IPS-18a (cell line): ENCODE measurements at regions not wholly inside any gene's neighbourhood (a gene's known extent, or its start where the extent isn't known, plus 50 kb on each side); places are given as distances from the start of the nearest gene placed in this dataset.
"Not testable (repeated sequence)": the region's sequence is repeated elsewhere in the genome, so short reads cannot be mapped to it uniquely, and the experiment has no call there.

ENCODE experiments used
- H3K27ac ChIP-seq: one replicate; pipeline ENCODE4 v1.5.1; 2013; ENCODE audit warnings: low read length
- H3K27me3 ChIP-seq: one replicate; pipeline ENCODE4 v1.6.1; 2013; ENCODE audit warnings: mild to moderate bottlenecking, low read length; ENCODE audit not compliant: control insufficient read depth, insufficient read depth
- H3K36me3 ChIP-seq: one replicate; pipeline ENCODE4 v1.6.1; 2013; ENCODE audit warnings: low read depth, low read length; ENCODE audit not compliant: control insufficient read depth
- H3K4me1 ChIP-seq: one replicate; pipeline ENCODE4 v1.6.1; 2013; ENCODE audit warnings: low read depth, low read length; ENCODE audit not compliant: control insufficient read depth
- H3K4me3 ChIP-seq: one replicate; pipeline ENCODE4 v1.5.1; 2013; ENCODE audit warnings: low read length
- H3K9ac ChIP-seq: one replicate; pipeline ENCODE4 v1.6.1; 2013; ENCODE audit warnings: mild to moderate bottlenecking, low read length, moderate library complexity
- H3K9me3 ChIP-seq: one replicate; pipeline ENCODE4 v1.6.1; 2013; ENCODE audit warnings: low read depth, low read length; ENCODE audit not compliant: control insufficient read depth

DNA sequence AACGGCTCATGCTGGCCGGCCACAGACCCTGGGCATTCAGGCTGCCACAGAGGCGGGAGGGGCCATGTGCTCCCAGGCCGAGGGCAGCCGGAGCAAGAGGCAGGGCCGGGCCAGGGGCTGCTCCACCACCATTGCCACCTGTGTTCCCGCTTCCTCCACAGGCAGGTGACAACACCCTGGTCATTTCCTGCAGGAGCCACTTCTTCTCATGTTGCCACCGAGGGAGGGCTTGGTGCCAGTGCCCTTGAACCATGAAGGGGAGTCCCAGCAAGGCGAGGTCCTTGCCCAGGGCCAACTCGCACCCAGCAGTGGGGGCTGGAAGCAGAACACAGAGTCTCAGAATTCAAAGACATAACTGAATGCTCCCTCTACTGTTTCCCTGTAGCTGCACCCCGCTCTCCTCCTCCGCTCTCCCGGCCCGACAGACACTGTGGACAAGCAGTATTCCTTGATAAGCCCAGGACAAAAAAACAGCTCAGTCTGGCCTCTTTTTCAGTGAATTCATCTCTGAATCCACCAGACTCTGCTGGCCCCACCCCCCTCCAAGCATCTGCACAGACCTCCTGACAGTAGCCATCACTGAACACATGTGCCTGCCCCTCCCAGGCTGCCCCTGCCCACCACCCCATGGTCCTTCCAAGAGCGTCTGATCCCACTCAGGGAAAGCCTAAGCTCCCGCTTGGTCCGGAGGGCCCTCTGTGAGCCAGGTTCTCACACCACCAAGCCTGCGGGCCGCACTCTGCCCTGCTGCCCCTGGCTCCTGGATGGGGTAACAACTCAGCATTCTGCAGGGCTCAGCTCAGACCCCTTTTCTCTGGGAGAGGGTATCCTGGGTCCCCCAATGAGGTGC is 1074.9 kb downstream of the RPIA start:
- not testable (repeated sequence) for H3K9ac ChIP-seq, H3K36me3 ChIP-seq, H3K4me1 ChIP-seq, H3K27ac ChIP-seq, H3K4me3 ChIP-seq, H3K9me3 ChIP-seq
- H3K27me3 ChIP-seq = peaks cover 29% of the 10 kb centered on the region

DNA sequence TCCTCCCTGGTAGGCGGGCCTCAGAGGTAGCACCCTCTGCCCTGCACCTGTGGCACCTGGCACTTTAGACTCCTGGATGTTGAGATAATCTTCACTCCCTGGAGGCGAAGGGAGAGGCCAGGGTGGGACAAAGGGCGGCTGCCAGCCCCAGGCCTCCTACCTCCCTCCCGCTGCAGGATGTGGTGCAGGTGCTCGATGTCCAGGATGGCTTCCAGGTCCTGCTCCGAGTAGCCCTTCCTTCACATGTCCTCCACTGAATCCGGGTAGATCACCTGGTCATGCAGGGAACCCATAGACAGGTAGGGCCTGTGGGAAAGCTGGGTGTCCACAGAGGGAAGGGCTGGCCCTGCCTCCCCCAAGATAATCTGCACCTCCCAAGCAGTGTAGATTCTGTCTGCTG is 1075.6 kb downstream of the RPIA start:
- Histone ChIP-seq H3K4me3 (peak overlapping the region; percentile 50), H3K27me3 (peaks cover 29% of the 10 kb centered on the region)
- H3K9ac ChIP-seq, H3K36me3 ChIP-seq, H3K9me3 ChIP-seq, H3K27ac ChIP-seq, H3K4me1 ChIP-seq: not testable (repeated sequence)

DNA sequence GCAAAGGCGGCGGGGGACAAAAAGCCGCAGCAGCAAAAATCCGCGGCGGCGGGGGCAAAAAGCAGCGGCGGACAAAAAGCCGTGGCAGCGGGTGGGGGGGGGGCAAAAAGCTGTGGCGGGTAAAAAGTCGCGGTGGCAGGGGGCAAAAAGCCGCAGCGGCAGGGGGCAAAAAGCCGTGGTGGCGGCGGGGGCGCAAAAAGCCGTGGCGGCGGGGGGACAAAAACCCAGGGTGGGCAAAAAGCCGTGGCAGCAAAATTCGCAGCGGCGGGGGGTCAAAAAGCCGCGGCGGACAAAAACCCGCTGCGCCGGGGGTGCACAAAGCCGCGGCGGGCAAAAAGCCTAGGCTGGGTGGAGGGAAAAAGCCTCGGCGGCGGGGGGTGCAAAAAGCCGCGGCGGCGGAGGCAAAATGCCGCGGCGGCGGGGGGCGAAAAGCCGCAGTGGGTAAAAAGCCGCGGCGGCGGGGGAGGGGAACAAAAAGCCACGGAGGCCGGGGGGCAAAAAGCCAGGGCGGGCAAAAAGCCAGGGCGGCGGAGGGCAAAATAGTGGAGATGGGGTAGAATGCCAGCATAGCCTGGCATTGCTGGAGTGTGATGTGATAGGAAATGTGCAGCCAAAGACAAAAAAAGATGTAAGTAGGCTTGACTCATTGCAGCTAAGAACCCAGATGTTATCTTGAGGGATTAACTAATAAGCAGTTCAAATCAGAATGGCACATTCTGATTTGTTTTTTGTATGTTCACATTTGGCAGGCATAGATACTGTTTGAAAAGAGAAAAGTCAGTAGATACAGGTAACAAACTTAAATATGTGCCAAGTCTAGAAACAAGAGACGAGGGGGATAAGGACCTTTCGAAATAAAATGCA is 1076.3 kb downstream of the RPIA start:
- Histone ChIP-seq H3K36me3 (no peaks in the 10 kb centered on the region), H3K27me3 (peaks cover 29% of the 10 kb centered on the region), H3K4me1 (no peaks in the 10 kb centered on the region), H3K9ac (no peak overlapping the region), H3K9me3 (peaks cover 5% of the 10 kb centered on the region), H3K27ac (no peak overlapping the region), H3K4me3 (peak overlapping the region; percentile 50)

DNA sequence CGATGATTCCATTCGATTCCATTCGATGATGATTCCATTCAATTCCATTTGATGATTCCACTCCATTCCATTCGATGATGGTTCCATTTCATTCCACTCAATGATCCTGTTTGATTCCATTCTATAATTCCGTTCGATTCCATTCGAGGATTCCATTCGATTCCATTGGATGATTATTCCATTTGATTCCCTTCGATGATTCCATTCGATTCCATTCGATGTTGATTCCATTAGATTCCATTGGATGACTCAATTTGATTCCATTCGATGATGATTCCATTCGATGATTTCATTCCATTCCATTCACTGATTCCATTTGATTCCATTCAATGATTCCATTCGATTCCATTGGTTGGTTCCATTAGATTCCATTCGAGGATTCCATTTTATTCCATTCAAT is 1084.4 kb downstream of the RPIA start:
- no peaks in the 10 kb centered on the region for H3K4me1 ChIP-seq
- no peaks in the 10 kb centered on the region for H3K27me3 ChIP-seq
- no peak overlapping the region for H3K27ac ChIP-seq
- H3K9me3 ChIP-seq = peaks cover 86% of the 10 kb centered on the region
- H3K36me3 ChIP-seq = no peaks in the 10 kb centered on the region
- no peak overlapping the region for H3K4me3 ChIP-seq
- no peak overlapping the region for H3K9ac ChIP-seq

DNA sequence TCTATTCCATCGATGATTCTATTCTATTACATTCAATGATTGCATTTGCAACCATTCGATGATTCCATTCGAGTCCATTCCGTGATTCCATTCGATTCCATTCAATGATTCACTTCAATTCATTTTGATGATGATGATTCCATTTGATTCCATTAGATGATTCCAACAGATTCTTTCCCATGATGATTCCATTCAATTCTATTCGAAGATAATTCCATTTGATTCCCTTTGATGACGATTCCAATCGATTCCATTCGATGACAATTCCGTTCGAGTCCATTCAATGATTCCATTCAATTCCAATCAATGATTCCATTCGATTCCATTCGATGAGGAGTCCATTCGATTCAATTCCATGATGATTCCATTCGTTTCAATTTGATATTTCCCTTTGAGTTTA is 1088.8 kb downstream of the RPIA start:
- Histone ChIP-seq H3K36me3 (no peaks in the 10 kb centered on the region), H3K4me3 (no peak overlapping the region), H3K27ac (no peak overlapping the region), H3K9me3 (peaks cover 100% of the 10 kb centered on the region), H3K4me1 (no peaks in the 10 kb centered on the region), H3K9ac (no peak overlapping the region), H3K27me3 (no peaks in the 10 kb centered on the region)

DNA sequence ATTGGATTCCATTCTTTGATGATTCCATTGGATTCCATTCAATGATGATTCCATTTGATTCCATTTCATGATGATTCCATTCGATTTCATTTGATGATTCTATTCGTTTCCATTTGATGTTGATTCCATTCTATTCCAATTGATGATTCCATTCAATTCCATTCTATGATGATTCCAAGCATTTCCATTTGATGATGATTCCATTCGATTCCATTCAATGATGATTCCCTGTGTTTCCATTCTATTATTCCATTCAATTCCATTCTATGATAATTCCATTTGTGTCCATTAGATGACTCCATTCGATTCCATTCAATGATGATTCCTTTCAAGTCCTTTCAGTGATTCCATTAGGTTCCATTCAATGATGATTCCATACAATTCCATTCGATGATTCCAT is 1090.5 kb downstream of the RPIA start:
- Histone ChIP-seq H3K27me3 (no peaks in the 10 kb centered on the region), H3K27ac (no peak overlapping the region), H3K9me3 (peaks cover 99% of the 10 kb centered on the region), H3K9ac (no peak overlapping the region), H3K36me3 (no peaks in the 10 kb centered on the region), H3K4me1 (no peaks in the 10 kb centered on the region), H3K4me3 (no peak overlapping the region)

DNA sequence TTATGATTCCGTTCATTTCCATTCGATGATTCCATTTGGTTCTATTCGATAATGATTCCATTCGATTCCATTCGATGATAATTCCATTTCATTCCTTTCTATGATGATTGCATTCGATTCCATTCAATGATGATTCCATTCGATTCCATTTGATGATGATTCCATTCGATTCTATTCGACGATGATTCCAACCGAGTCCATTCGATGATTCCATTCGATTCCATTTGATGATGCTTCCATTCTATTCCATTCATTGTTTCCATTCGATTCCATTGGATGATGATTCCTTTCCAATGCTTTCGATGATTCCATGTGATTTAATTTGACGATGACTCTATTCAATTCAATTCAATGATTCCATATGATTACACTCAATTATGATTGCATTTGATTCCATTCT is 1093.5 kb downstream of the RPIA start:
- Histone ChIP-seq H3K36me3 (no peaks in the 10 kb centered on the region), H3K4me1 (no peaks in the 10 kb centered on the region), H3K4me3 (no peak overlapping the region), H3K9me3 (peaks cover 99% of the 10 kb centered on the region), H3K27ac (no peak overlapping the region), H3K27me3 (no peaks in the 10 kb centered on the region), H3K9ac (no peak overlapping the region)

DNA sequence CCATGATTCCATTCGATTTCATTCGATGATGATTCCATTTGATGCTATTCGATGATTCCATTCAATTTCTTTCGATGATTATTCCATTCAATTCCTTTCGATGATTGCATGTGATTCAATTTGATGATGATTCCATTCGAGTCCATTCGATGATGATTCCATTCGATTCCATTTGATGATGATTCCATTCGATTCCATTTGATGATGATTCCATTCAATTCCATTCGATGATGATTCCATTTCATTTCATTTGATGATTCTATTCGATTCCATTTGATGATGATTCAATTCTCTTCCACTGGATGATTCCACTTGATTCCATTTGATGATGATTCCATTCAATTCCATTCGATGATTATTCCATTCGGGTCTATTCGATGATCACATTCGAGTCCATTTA is 1094.1 kb downstream of the RPIA start:
- H3K4me3 ChIP-seq, H3K27ac ChIP-seq, H3K9ac ChIP-seq, H3K36me3 ChIP-seq, H3K4me1 ChIP-seq, H3K27me3 ChIP-seq: not testable (repeated sequence)
- H3K9me3 ChIP-seq = peaks cover 99% of the 10 kb centered on the region

DNA sequence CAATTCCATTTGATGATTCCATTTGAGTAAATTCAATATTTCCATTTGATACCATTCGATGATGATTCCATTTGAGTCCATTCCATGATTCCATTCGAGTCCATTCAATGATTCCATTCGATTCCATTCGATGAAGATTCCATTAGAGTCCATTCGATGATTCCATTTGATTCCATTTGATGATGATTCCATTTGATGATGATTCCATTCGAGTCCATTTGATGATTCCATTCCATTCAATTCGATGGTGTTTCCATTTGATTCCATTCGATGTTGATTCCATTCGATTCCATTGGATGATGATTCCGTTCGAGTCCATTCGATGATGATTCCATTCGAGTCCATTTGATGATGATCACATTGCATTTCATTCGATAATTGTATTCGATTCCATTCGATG is 1095.2 kb downstream of the RPIA start:
- H3K4me3 ChIP-seq, H3K27ac ChIP-seq, H3K9ac ChIP-seq, H3K27me3 ChIP-seq, H3K36me3 ChIP-seq, H3K4me1 ChIP-seq: not testable (repeated sequence)
- H3K9me3 ChIP-seq = peaks cover 99% of the 10 kb centered on the region

DNA sequence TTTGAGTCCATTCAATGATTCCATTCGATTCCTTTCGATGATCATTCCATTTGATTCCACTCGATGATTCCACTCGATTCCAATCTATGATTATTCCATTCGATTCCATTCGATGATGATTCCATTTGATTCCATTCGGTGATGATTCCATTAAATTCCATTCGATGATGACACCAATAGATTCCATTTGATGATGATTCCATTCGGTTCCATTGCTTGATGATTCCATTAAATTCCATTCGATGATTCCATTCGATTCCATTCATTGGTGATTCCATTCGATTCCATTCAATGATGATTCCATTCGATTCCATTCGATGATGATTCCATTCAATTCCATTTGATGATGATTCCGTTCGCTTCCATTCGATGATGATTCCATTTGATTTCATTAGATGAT is 1104.1 kb downstream of the RPIA start:
- H3K27ac ChIP-seq = not testable (repeated sequence)

DNA sequence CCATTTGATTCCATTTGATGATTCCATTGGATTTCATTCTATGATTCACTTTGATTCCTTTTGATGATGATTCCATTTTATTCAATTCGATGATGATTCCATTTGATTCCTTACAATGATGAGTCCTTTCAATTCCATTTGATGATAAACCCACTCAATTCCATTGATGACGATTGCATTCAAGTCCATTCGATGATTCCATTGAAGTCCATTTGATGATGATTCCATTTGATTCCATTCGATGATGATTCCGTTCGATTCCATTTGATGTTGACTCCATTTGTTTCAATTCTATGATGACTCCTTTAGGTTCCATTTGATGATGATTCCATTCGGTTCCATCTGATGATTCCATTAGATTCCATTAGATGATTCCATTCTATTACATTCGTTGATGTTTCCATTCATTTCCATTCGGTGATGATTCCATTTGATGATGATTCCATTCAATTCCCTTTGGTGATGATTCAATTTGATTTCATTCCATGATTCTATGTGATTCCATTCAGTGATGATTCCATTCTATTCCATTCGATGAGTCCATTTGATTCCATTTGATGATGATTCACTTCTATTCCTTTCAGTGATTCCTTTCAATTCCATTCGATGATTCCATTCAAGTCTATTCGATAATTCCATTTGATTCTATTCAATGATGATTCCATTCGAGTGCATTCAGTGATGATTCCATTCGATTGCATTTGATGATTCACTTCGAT is 1106.0 kb downstream of the RPIA start:
- Histone ChIP-seq H3K9me3 (peaks cover 97% of the 10 kb centered on the region), H3K4me3 (no peak overlapping the region)

More for the DNA sequence above, 1104.1 kb downstream of the RPIA start:
- H3K9ac ChIP-seq, H3K36me3 ChIP-seq, H3K27me3 ChIP-seq, H3K4me1 ChIP-seq, H3K4me3 ChIP-seq: not testable (repeated sequence)
- H3K9me3 ChIP-seq = peaks cover 97% of the 10 kb centered on the region

More for the DNA sequence above, 1106.0 kb downstream of the RPIA start:
- H3K36me3 ChIP-seq = no peaks in the 10 kb centered on the region
- H3K27ac ChIP-seq = no peak overlapping the region
- no peaks in the 10 kb centered on the region for H3K4me1 ChIP-seq
- H3K27me3 ChIP-seq = no peaks in the 10 kb centered on the region
- no peak overlapping the region for H3K9ac ChIP-seq
